Ovary (tissue), 7 donors: ENCODE measurements at regions not wholly inside any gene's neighbourhood (a gene's known extent, or its start where the extent isn't known, plus 50 kb on each side); places are given as distances from the start of the nearest gene placed in this dataset.

ENCODE experiments used
- DNase-seq, 5 donors: peaks; one replicate each; pipeline ENCODE4 v3.0.0-alpha.2; 2019 to 2020
- H3K27ac ChIP-seq, 2 donors: fragments of 200-600 bp; one replicate each; pipeline versions ENCODE4 v1.5.1 to v1.8.0; 2019 to 2022
- H3K27me3 ChIP-seq: fragments of 200-600 bp; one replicate; pipeline ENCODE4 v1.8.0; 2022
- H3K36me3 ChIP-seq: fragments of 200-600 bp; sonication (generic); one replicate; pipeline ENCODE4 v1.5.1; 2019
- H3K4me1 ChIP-seq: one replicate; pipeline ENCODE4 v1.8.1; 2013; ENCODE audit warnings: mild to moderate bottlenecking, moderate library complexity; ENCODE audit not compliant: insufficient read depth
- H3K4me3 ChIP-seq: fragments of 200-600 bp; sonication (generic); one replicate; pipeline ENCODE4 v1.5.1; 2017
- H3K9me3 ChIP-seq, 2 donors: fragments of 200-600 bp in 1 of 2; sonication (generic) in 1 of 2; one replicate each; pipeline versions ENCODE4 v1.5.1 to v1.8.1; 2013 to 2019; ENCODE audit warnings: mild to moderate bottlenecking in 1 of 2, moderate library complexity in 1 of 2
- CTCF ChIP-seq, 3 donors: fragments of 450-650 bp in 2 of 3; fragments of 200-600 bp in 1 of 3; IDR thresholded peaks; one replicate each; pipeline versions ENCODE4 v1.5.1 to v1.8.0; 2016 to 2022; ENCODE audit warnings: antibody characterized with exemption in 3 of 3, mild to moderate bottlenecking in 1 of 3
- EP300 ChIP-seq: sonication (generic); formaldehyde crosslinking; IDR thresholded peaks from one replicate; pipeline ENCODE4 v1.6.1; 2017; ENCODE audit warnings: antibody characterized with exemption
- POLR2A ChIP-seq: fragments of 450-650 bp; IDR thresholded peaks from one replicate; pipeline ENCODE4 v1.6.1; 2017; ENCODE audit warnings: antibody characterized with exemption, mild to moderate bottlenecking, moderate library complexity
- WGBS, 3 donors: extraction: QIAGEN DNeasy Blood & Tissue Kit in 1 of 3; methylation state at CpG; one replicate each; pipeline versions ENCODE4 v1.1.5 to v1.1.7; 2013 to 2017; 5-methylcytosine and 5-hydroxymethylcytosine counted together
- intact Hi-C, 4 donors: fragments of 100-400 bp; cut with DNase I; formaldehyde crosslinking; loops; one replicate each; pipeline versions ENCODE4 v1.11.0 to v1.15.1; 2022 to 2023
- donor health status: DM: no; HTN: no; CAD: no; lungs with moderate emphysema.
- donor health status: DM: no; HTN: no; CAD: no.
- donor health status: Bipolar disorder and iron deficiency.
- donor health status: DM: no; HTN: no; CAD: no.
- donor health status: DM: yes; HTN: yes; CAD: no.

GRCh38 chr16:89034573-89034961 is 57.6 kb upstream of the CBFA2T3 start:
- Histone ChIP-seq H3K36me3 (no peaks in the 10 kb centered on the region), H3K9me3 (no peaks in the 10 kb centered on the region), H3K4me3 (no peak overlapping the region), H3K27me3 (no peaks in the 10 kb centered on the region), H3K4me1 (no peaks in the 10 kb centered on the region), H3K27ac (no peak overlapping the region)
- intact Hi-C loops, result no loop called here
- no peak for DNase-seq
- no peak for TF ChIP-seq CTCF (IDR thresholded peaks at IDR 0.05)
- no peak for TF ChIP-seq POLR2A
- TF ChIP-seq EP300, result no peak
- WGBS, 3 donors, result 42 to 50% (median 49%) methylated on average over 10 of the region's 10 CpGs

GRCh38 chr16:89034971-89035668 is 58.1 kb upstream of the CBFA2T3 start:
- H3K4me3 ChIP-seq, result no peak overlapping the region
- 37 to 43% (median 40%) methylated on average over 23 of the region's 23 CpGs for WGBS, 3 donors
- no peaks in the 10 kb centered on the region for H3K27me3 ChIP-seq
- intact Hi-C loops, result no loop called here
- H3K9me3 ChIP-seq, result no peaks in the 10 kb centered on the region
- no peaks in the 10 kb centered on the region for H3K4me1 ChIP-seq
- H3K36me3 ChIP-seq, result no peaks in the 10 kb centered on the region
- no peak overlapping the region for H3K27ac ChIP-seq
- DNase-seq, result no peak
- TF ChIP-seq EP300 (no peak), POLR2A (no peak), CTCF (IDR thresholded peaks at IDR 0.05) (no peak)

- Histone ChIP-seq H3K4me1 (no peaks in the 10 kb centered on the region), H3K9me3 (no peaks in the 10 kb centered on the region), H3K4me3 (no peak overlapping the region), H3K36me3 (no peaks in the 10 kb centered on the region), H3K27me3 (no peaks in the 10 kb centered on the region), H3K27ac (no peak overlapping the region)
- intact Hi-C loops, result no loop called here
- DNase-seq, result no peak
- TF ChIP-seq POLR2A (no peak), EP300 (no peak), CTCF (IDR thresholded peaks at IDR 0.05) (no peak)
- 50 to 65% (median 52%) methylated on average over 20 to 22 of the region's 22 CpGs for WGBS, 3 donors
Observed at GRCh38 chr16:89035669-89036570, 57.7 kb upstream of the ACSF3 start.

GRCh38 chr16:89036776-89037175 is 56.9 kb upstream of the ACSF3 start:
- 81 to 88% (median 83%) methylated on average over 15 of the region's 15 CpGs for WGBS, 3 donors

More at GRCh38 chr16:89036776-89037175, 56.9 kb upstream of the ACSF3 start:
- Histone ChIP-seq H3K4me1 (no peaks in the 10 kb centered on the region), H3K27me3 (no peaks in the 10 kb centered on the region), H3K9me3 (no peaks in the 10 kb centered on the region), H3K4me3 (no peak overlapping the region), H3K27ac (no peak overlapping the region), H3K36me3 (no peaks in the 10 kb centered on the region)
- intact Hi-C loops, result no loop called here
- DNase-seq, result no peak
- no peak for TF ChIP-seq EP300
- TF ChIP-seq CTCF (IDR thresholded peaks at IDR 0.05), result no peak
- no peak for TF ChIP-seq POLR2A
